Adrenal gland (tissue), 5 donors: ENCODE measurements at regions not wholly inside any gene's neighbourhood (a gene's known extent, or its start where the extent isn't known, plus 50 kb on each side); places are given as distances from the start of the nearest gene placed in this dataset.

Experiments used
- POLR2A ChIP-seq, 2 donors: fragments of 450-650 bp; IDR thresholded peaks; one replicate each; pipeline ENCODE4 v1.6.1; 2017; ENCODE audit warnings: antibody characterized with exemption in 2 of 2, mild to moderate bottlenecking in 2 of 2, moderate library complexity in 1 of 2
- TF ChIP-seq, protein P1 (sequence below), 6 experiments: fragments of 450-650 bp in 4 of 6; fragments of 200-600 bp in 2 of 6; sonication (generic) in 1 of 6; IDR thresholded peaks; 1 replicate in 5 of 6; 2 replicates in 1 of 6; pipeline versions ENCODE4 v1.5.1 to v1.8.0; 2016 to 2021; ENCODE audit warnings: antibody characterized with exemption in 6 of 6, mild to moderate bottlenecking in 2 of 6, moderate library complexity in 1 of 6
- donor health status: DM: no; HTN: no; CAD: no.

- TF ChIP-seq, protein P1, sequence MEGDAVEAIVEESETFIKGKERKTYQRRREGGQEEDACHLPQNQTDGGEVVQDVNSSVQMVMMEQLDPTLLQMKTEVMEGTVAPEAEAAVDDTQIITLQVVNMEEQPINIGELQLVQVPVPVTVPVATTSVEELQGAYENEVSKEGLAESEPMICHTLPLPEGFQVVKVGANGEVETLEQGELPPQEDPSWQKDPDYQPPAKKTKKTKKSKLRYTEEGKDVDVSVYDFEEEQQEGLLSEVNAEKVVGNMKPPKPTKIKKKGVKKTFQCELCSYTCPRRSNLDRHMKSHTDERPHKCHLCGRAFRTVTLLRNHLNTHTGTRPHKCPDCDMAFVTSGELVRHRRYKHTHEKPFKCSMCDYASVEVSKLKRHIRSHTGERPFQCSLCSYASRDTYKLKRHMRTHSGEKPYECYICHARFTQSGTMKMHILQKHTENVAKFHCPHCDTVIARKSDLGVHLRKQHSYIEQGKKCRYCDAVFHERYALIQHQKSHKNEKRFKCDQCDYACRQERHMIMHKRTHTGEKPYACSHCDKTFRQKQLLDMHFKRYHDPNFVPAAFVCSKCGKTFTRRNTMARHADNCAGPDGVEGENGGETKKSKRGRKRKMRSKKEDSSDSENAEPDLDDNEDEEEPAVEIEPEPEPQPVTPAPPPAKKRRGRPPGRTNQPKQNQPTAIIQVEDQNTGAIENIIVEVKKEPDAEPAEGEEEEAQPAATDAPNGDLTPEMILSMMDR (IDR thresholded peaks at IDR 0.05), result no peak
- TF ChIP-seq POLR2A (IDR thresholded peaks at IDR 0.05), result no peak
Observed at GRCh38 chr5:54603372-54603771, 85.8 kb downstream of the SNX18 start.
